Esophagus muscularis mucosa (tissue), 3 donors: ENCODE measurements at regions not wholly inside any gene's neighbourhood (a gene's known extent, or its start where the extent isn't known, plus 50 kb on each side); places are given as distances from the start of the nearest gene placed in this dataset.

ENCODE experiments used
- POLR2A ChIP-seq: fragments of 450-650 bp; IDR thresholded peaks from one replicate; pipeline ENCODE4 v1.6.1; 2017; ENCODE audit warnings: antibody characterized with exemption, moderate library complexity, mild to moderate bottlenecking, low read depth
- TF ChIP-seq, protein P1 (sequence below), 3 experiments: fragments of 200-600 bp in 2 of 3; fragments of 450-650 bp in 1 of 3; sonication (generic) in 2 of 3; IDR thresholded peaks; one replicate each; pipeline ENCODE4 v1.5.1; 2017 to 2019; ENCODE audit warnings: antibody characterized with exemption in 3 of 3, mild to moderate bottlenecking in 2 of 3, moderate library complexity in 1 of 3

DNA sequence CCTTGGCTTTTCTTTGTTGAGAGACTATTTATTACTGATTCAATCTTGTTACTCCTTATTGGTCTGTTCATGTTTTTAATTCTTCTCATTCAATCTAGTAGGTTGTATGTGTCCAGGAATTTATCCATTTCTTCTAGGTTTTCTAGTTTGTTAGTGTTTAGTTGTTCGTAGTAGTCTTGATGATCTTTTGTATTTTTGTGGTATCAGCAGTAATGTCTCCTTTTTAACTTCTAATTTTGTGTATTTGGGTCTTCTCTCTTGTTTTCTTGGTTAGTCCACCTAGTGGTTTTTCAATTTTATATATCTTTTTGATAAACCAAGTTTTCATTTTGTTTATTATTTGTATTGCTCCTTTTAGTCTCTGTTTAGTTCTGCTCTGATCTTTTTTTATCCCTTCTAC, 546.9 kb upstream of the TPK1 start:
- TF ChIP-seq, protein P1, sequence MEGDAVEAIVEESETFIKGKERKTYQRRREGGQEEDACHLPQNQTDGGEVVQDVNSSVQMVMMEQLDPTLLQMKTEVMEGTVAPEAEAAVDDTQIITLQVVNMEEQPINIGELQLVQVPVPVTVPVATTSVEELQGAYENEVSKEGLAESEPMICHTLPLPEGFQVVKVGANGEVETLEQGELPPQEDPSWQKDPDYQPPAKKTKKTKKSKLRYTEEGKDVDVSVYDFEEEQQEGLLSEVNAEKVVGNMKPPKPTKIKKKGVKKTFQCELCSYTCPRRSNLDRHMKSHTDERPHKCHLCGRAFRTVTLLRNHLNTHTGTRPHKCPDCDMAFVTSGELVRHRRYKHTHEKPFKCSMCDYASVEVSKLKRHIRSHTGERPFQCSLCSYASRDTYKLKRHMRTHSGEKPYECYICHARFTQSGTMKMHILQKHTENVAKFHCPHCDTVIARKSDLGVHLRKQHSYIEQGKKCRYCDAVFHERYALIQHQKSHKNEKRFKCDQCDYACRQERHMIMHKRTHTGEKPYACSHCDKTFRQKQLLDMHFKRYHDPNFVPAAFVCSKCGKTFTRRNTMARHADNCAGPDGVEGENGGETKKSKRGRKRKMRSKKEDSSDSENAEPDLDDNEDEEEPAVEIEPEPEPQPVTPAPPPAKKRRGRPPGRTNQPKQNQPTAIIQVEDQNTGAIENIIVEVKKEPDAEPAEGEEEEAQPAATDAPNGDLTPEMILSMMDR (IDR thresholded peaks at IDR 0.05): no peak
- TF ChIP-seq POLR2A: no peak
